ENCODE measurements at regions not wholly inside any gene's neighbourhood (a gene's known extent, or its start where the extent isn't known, plus 50 kb on each side); places are given as distances from the start of the nearest gene placed in this dataset.

DNA sequence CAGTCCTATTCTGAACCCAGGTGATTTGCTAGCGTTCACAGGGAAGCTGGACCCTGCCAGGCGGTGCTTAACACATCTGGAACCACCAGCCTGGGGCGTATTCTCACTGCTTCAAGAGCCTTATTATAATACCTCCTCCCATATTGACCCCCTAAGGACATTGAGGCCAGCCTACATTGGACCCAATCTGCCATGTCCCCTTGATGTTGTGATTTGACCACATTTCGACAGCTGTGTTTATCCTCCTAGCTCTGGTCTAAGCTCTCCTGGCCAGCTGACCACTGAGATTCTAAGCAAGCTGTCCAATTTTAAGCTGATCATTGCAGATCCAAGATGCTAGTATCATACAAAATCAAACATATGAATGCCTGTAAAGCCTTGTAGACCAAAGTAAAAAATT, 148.1 kb upstream of the BLID start:
- Histone ChIP-seq H3K27ac (ENCODE audit: low read depth, low read length) (no peak overlapping the region), H3K79me2 (ENCODE audit: control insufficient read depth in 1 of 2, insufficient read depth in 2 of 2, low read length in 2 of 2) (no peaks in the 10 kb centered on the region), H3K27me3 (replicated peaks in 1 of 4; ENCODE audit: control insufficient read depth in 3 of 4, extremely low read depth in 1 of 4, insufficient read depth in 3 of 4, low read length in 3 of 4) (no peaks in the 10 kb centered on the region), H3K14ac (ENCODE audit: insufficient read length) (no peak overlapping the region), H3K23ac (ENCODE audit: insufficient read length) (no peak overlapping the region), H2BK5ac (ENCODE audit: low read depth, low read length) (no peak overlapping the region), H3K79me1 (ENCODE audit: low read depth, low read length) (no peaks in the 10 kb centered on the region), H3K9ac (replicated peaks in 1 of 4; ENCODE audit: extremely low read depth in 1 of 4, low read depth in 3 of 4, low read length in 3 of 4) (no peak overlapping the region), H3K18ac (ENCODE audit: extremely low read depth, low read length) (no peak overlapping the region), H4K20me1 (replicated peaks in 1 of 2; ENCODE audit: control insufficient read depth in 1 of 2, insufficient read depth in 2 of 2, low read length in 2 of 2) (no peaks in the 10 kb centered on the region), H3K23me2 (ENCODE audit: low read depth, low read length) (no peaks in the 10 kb centered on the region), H3K4me2 (ENCODE audit: insufficient read depth in 1 of 2, low read depth in 2 of 2, low read length in 2 of 2) (no peak overlapping the region), H2BK120ac (replicated peaks; ENCODE audit: low read depth, low read length) (no peak overlapping the region), H3K36me3 (ENCODE audit: control insufficient read depth in 2 of 4, insufficient read depth in 4 of 4, low read length in 3 of 4) (no peaks in the 10 kb centered on the region), H3K4me1 (replicated peaks in 1 of 4; ENCODE audit: control insufficient read depth in 3 of 4, insufficient read depth in 4 of 4, low read length in 3 of 4) (no peaks in the 10 kb centered on the region), H3K4me3 (ENCODE audit: extremely low read depth in 1 of 4, insufficient read depth in 2 of 4, low read depth in 3 of 4, low read length in 4 of 4) (no peak overlapping the region), H3K9me3 (ENCODE audit: insufficient read depth in 2 of 2, low read depth in 1 of 2, low read length in 1 of 2) (no peaks in the 10 kb centered on the region), H4K91ac (replicated peaks; ENCODE audit: insufficient read length, low read length) (no peak overlapping the region), H2AK5ac (ENCODE audit: low read depth, low read length) (no peak overlapping the region), H2AFZ (ENCODE audit: low read length) (no peak overlapping the region), H2BK12ac (ENCODE audit: low read depth, low read length) (no peak overlapping the region), H4K5ac (ENCODE audit: insufficient read length, low read depth, low read length) (no peak overlapping the region), H3K56ac (replicated peaks; ENCODE audit: insufficient read length, low read depth, low read length) (no peak overlapping the region), H2BK20ac (ENCODE audit: low read length) (no peak overlapping the region), H2BK15ac (ENCODE audit: low read length) (no peak overlapping the region), H3K4ac (replicated peaks; ENCODE audit: insufficient read length, low read depth, low read length) (no peak overlapping the region), H4K8ac (ENCODE audit: extremely low read depth, insufficient read depth, low read length) (no peak overlapping the region)
- ChIA-PET CTCF (ENCODE audit: partially characterized antibody) (interaction anchor here (0.6 to 1.2 kb wide), 2 partner anchors 242 to 847 kb away, joined by 3 to 4 read pairs; no protein-coding TSS in a partner anchor), POLR2A (ENCODE audit: partially characterized antibody) (interaction anchor here (0.6 kb wide), 1 partner anchor 889 kb away, joined by 3 read pairs; no protein-coding TSS in a partner anchor)
- DNase-seq (ENCODE audit: low read depth in 1 of 2, low spot score in 2 of 2) (no peak), FAIRE-seq (no peak)
- 89% methylated on average over 4 of the region's 4 CpGs; no CpG with 5 or more reads in 1 of the 2 experiments for WGBS, 2 experiments (ENCODE audit: extremely low coverage in 1 of 2, insufficient coverage in 1 of 2, insufficient read length in 1 of 2, insufficient replicate concordance in 2 of 2, low coverage in 1 of 2, low lambda C conversion rate in 2 of 2, missing lambda C conversion rate in 1 of 2)
- TF ChIP-seq GABPA (IDR thresholded peaks at IDR 0.05; ENCODE audit: borderline replicate concordance, insufficient read depth, low read length) (no peak), POLR2AphosphoS5 (IDR thresholded peaks at IDR 0.05; ENCODE audit: low read depth, low read length) (no peak), RNF2 (IDR thresholded peaks at IDR 0.05; ENCODE audit: borderline replicate concordance, low read depth, low read length, missing control alignments, poor library complexity, severe bottlenecking) (no peak), CBX5 (IDR thresholded peaks at IDR 0.05; ENCODE audit: low read depth, low read length) (no peak), TCF12 (IDR thresholded peaks at IDR 0.05; ENCODE audit: low read depth, low read length) (no peak), KDM1A (IDR thresholded peaks at IDR 0.05; ENCODE audit: borderline replicate concordance, low read length) (no peak)

Data from H1 (cell line).